ENCODE measurements at regions not wholly inside any gene's neighbourhood (a gene's known extent, or its start where the extent isn't known, plus 50 kb on each side); places are given as distances from the start of the nearest gene placed in this dataset.

- no peak for TF ChIP-seq CTCF (conservative IDR thresholded peaks at IDR 0.05)
- no peak for TF ChIP-seq ZFX (IDR thresholded peaks at IDR 0.05)
Measured at GRCh38 chr16:85355515-85355837, 243.2 kb upstream of the CIBAR2 start.

Data from C4-2B (cell line).